AG10803 (cell line): ENCODE measurements at regions not wholly inside any gene's neighbourhood (a gene's known extent, or its start where the extent isn't known, plus 50 kb on each side); places are given as distances from the start of the nearest gene placed in this dataset.

Experiments used
- DNase-seq: peaks from one replicate; pipeline ENCODE4 v3.0.0; 2010; ENCODE audit warnings: low read depth
- H3K4me3 ChIP-seq: 2 replicates; pipeline ENCODE4 v1.5.1; 2011; ENCODE audit warnings: mild to moderate bottlenecking, low read length, control low read depth
- TF ChIP-seq, protein P1 (sequence below): conservative IDR thresholded peaks from 2 replicates; pipeline ENCODE4 v1.5.1; 2011; ENCODE audit warnings: mild to moderate bottlenecking, low read length, control low read depth, inconsistent platforms

DNA sequence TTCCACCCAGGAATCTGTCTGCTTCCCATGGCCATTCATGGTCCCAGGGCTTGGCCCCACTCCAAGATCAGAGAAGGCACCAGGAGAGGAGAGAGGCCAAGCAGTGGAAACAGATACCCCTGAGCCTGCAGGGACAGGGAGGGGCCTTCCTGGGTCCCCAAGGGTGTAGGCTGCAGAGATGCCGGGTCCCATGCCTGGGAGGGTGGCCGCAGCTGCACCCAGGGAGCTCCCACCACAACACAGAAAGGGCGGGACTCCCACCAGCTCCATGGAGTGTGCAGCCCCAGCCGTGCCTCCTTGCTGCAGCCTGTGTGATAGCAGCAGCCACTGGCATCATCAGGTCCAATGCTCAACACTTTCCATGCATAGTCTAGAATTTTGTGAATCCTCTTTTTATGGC lies 331.5 kb downstream of the UACA start:
- no peak overlapping the region for H3K4me3 ChIP-seq
- TF ChIP-seq, protein P1, sequence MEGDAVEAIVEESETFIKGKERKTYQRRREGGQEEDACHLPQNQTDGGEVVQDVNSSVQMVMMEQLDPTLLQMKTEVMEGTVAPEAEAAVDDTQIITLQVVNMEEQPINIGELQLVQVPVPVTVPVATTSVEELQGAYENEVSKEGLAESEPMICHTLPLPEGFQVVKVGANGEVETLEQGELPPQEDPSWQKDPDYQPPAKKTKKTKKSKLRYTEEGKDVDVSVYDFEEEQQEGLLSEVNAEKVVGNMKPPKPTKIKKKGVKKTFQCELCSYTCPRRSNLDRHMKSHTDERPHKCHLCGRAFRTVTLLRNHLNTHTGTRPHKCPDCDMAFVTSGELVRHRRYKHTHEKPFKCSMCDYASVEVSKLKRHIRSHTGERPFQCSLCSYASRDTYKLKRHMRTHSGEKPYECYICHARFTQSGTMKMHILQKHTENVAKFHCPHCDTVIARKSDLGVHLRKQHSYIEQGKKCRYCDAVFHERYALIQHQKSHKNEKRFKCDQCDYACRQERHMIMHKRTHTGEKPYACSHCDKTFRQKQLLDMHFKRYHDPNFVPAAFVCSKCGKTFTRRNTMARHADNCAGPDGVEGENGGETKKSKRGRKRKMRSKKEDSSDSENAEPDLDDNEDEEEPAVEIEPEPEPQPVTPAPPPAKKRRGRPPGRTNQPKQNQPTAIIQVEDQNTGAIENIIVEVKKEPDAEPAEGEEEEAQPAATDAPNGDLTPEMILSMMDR: no peak
- no peak for DNase-seq

DNA sequence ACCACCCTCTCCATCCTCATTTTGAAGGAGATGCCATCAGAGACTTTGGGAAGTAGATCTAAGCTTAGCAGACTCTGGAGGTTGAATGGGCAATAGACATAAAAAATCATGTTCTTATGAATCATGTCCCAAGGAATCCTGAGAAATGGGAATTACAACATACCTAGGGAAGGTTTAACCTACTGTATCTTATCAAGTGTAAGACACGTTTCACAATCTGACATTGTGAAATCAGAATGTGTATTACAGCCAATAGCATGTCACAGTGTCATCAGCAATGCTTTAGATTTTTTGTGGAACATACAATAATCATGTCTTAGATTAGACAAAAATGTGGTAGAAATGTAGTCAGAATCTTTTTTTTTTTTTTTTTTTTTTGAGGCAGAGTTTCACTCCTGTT lies 332.4 kb upstream of the TLE3 start:
- TF ChIP-seq, protein P1: no peak
- H3K4me3 ChIP-seq: no peak overlapping the region
- peak; percentile 67 for DNase-seq

DNA sequence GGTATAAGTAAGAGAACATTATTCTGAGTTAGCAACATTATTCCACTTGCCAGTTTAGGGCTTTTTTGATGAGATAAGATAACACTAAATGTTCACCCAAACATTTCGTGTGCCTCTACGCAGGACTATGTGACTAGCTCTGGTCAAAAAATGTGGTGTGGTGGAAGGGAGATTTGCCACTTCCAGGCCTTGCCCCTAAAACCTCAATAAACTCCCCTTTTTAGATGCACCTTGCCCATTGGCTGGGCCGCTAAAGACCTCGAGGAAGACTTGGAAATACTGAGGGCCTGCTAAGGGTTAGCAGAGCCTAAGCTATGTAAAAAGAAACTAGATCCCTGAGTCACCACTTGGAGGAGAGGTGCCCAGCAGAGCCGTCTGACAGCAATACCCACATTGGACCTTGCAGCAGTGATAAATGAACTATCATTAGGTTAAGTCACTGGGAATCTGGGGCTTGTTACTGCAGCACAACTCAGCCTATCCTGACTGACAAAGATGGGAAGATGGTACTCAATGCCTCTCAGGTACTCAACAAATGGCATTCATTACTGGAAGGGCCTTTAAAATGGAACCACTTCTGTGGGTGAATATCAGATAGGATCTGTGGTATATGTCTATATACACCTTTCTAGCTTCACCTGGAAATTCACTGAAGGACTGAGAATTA lies 331.5 kb upstream of the TLE3 start:
- TF ChIP-seq, protein P1: no peak
- DNase-seq: no peak
- no peak overlapping the region for H3K4me3 ChIP-seq

DNA sequence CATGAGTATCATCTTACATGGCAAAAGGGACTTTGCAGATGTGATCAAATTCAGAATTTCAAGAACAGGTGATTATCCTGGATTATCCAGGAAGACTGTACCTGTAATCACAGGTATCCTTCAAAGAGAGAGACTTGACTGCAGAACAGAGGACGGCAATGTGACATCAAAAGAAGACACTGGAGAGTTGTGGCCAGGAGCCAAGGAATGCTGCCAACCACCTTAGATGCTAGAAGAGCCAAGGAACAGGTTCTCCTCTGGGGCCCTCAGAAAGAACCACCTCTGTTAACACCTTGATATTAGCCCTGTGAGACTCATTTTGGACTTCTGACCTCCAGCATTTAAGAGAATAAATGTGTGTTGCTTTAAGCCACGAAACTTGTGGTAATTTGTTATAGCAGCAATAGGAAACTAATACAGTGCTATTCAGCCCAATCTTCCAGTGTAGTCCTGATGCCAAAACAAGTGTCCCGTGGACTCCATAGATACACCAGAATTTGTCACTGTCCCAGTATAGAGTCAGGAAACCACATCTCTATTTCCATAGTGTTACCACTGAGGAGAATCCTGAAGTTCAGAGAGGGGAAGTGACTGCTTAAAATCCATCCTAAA lies 330.6 kb upstream of the TLE3 start:
- no peak overlapping the region for H3K4me3 ChIP-seq
- DNase-seq: no peak
- TF ChIP-seq, protein P1: no peak

DNA sequence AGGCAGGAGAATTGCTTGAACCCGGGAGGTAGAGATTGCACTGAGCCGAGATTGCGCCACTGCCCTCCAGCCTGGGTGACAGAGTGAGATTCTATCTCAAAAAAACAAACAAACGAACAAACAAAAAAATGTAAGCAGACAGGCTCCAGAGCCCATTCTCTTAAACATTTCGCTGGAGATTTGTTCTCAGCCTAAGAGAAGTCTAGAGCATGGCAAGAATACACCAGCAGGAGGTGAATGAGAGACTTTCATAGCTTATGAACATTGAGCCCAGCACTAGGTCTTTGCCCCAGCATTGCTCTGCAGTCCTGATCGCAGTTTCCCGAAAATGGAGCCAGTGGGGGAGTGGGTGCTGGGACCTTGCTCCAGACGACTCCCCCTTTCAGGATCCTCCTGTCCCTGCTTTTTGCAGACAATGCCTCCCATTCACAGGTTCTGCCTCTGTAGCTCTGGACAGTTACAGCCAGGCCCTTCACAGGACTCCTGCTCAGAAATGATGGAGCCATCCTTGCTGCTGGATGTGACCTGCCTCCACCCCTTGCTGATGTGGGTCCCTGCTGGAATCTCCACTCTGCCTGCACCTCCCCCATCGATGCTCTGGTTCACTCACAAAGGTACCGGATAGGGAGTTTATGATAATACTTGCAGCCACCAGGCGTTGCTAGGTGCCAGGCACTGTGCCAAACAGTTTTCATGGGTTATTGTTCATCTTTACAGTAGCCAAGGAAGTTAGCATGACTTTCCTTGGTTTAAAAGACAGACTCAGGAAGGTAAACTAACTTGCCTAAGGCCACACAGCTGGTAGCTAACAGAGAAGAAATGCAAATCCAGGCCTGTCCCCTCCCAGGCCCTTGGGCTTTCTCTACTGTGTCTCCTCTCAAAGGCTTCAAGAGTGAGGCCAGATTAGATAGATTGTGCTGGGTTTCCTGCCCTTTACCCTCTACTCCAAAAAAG lies 329.7 kb upstream of the TLE3 start:
- TF ChIP-seq, protein P1: no peak

DNA sequence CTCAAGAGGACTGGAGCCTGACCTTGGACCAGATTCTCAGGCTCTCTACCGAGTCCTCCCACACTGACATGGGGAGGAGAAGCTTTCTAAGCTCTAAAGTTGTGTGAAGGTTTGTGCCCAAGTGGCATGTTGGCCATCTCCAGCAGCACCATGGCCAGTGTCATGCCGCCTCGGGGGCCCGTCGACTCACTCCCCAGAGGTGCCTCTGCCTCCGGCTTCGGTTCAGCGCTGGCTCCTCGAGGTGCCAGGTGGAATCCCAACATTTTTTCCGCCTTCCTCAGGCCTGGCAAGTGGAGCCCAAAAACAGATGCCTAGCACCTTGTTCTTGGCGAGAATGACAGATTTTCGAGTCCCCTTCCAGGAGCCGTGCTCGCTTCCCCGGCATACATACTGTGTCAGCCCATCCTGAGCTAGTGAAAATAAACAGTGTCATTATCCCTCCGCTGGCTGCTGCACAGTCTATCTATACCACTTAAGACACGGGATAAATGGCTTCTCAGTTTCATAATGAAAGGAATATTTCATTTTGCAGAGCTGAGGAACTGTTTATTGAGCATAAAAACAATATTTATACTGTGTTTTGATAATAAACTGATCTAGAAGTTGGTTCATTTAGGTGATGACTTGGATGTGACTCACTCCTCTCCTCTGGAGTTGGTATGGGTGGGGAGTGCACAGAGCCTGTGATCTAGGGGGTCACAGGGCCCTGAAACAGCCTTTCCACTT lies 328.5 kb upstream of the TLE3 start:
- H3K4me3 ChIP-seq: no peak overlapping the region
- no peak for DNase-seq
- TF ChIP-seq, protein P1: no peak

More for the DNA sequence above, 329.7 kb upstream of the TLE3 start:
- no peak for DNase-seq
- H3K4me3 ChIP-seq: no peak overlapping the region
